HuH-7.5 (cell line): ENCODE measurements at regions not wholly inside any gene's neighbourhood (a gene's known extent, or its start where the extent isn't known, plus 50 kb on each side); places are given as distances from the start of the nearest gene placed in this dataset.
"Not testable (repeated sequence)": the region's sequence is repeated elsewhere in the genome, so short reads cannot be mapped to it uniquely, and the experiment has no call there.

Source experiments
- DNase-seq: peaks from one replicate; pipeline ENCODE4 v3.0.0; 2011; ENCODE audit warnings: low spot score

DNA sequence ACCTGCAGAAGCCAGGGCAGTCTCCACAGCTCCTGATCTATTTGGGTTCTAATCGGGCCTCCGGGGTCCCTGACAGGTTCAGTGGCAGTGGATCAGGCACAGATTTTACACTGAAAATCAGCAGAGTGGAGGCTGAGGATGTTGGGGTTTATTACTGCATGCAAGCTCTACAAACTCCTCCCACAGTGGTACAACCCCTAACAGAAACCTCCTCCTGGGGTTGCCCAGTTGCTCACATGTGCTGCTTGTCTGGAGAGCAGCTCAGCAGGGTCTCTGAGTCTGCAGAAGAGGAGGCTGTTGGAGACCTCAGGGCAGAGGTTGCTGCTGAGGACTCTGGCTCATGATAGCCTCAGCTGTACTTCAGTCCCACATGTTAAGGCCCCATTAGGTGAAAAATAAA is 1269.1 kb downstream of the RPIA start:
- not testable (repeated sequence) for DNase-seq

GRCh38 chr2:89968567-89968966 is 1277.1 kb downstream of the RPIA start:
- DNase-seq = not testable (repeated sequence)

DNA sequence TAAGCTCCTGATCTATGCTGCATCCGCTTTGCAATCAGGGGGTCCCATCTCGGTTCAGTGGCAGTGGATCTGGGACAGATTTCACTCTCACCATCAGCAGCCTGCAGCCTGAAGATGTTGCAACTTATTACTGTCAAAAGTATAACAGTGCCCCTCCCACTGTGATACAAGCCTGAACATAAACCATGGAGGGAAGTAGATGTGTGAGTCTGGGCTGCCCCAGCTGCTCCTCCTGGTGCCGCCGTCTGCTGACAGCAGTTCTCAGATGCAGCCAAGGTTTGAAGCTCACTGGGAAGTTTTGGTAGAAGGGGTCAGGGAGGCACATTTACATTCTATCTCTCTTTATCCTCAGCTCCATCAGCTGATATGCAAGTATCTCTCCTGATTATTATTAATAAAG is 1277.7 kb downstream of the RPIA start:
- not testable (repeated sequence) for DNase-seq

GRCh38 chr2:89973849-89974248 is 1282.4 kb downstream of the RPIA start:
- not testable (repeated sequence) for DNase-seq

GRCh38 chr2:89979826-89980537 is 1288.5 kb downstream of the RPIA start:
- not testable (repeated sequence) for DNase-seq

DNA sequence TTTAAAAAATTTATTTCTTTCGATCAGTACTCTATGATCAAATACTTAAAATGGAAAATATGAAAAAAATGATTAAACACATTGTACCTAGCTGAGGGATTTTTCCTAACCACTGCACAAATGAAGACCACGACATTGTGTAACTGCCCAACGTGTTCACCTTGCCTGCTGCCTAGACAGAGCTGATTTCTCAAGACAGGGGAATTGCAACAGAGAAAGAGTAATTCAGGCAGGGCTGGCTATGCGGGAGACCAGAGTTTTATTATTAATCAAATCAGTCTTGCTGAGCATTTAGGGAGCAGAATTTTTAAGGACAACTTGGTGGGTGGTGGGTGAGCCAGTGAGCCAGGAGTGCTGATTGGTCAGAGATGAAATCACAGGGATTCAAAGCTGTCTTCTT is 1290.8 kb downstream of the RPIA start:
- not testable (repeated sequence) for DNase-seq

GRCh38 chr2:89985650-89986049 is 1294.2 kb downstream of the RPIA start:
- DNase-seq = not testable (repeated sequence)

DNA sequence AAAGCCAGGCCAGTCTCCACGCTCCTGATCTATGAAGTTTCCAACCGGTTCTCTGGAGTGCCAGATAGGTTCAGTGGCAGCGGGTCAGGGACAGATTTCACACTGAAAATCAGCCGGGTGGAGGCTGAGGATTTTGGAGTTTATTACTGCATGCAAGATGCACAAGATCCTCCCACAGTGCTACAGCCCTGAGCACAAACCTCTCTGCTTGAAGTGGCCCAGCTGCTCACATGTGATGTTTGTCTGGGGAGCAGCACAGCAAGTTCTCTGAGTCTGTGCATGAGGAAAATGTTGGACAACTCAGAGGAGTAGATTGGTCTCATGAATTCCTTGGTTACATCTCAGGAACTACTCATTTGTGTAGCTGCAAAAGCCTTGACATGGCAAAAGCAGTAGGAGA is 1295.1 kb downstream of the RPIA start:
- not testable (repeated sequence) for DNase-seq

DNA sequence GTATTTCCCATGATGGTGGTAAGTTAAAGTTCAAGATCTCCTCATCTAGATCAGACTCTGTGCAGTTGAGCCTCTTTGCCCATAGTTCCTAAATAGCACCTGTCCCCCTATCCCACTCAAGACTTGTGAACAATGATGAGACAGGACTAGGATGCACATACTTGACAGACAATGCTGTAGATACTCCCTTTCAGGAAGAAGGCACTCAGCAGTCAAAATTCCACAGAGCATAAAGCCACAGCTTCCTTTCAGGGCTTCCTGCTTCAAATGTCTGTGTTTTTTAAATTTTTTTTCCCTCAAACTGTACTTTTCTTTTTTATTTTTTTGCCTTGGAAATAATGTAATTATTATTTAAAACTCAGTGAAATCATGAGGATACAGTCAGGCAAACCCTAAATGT is 1305.3 kb downstream of the RPIA start:
- not testable (repeated sequence) for DNase-seq

DNA sequence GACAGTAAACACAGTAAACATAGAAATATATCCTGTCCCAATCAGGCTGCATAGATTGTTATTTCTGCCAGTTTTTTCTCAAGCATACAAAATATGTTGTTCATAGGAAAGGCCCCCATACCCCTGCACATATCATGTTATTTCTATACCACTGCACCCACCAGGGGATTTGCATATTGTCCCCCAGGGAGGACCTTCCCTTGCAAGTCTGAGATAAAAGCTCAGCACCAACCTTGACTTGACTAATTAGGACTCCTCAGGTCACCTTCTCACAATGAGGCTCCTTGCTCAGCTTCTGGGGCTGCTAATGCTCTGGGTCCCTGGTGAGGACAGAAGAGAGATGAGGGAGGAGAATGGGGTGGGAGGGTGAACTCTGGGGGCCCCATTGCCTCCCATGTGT is 1313.1 kb downstream of the RPIA start:
- DNase-seq = not testable (repeated sequence)

- not testable (repeated sequence) for DNase-seq
Observed at GRCh38 chr2:90010442-90011100, 1319.1 kb downstream of the RPIA start.

DNA sequence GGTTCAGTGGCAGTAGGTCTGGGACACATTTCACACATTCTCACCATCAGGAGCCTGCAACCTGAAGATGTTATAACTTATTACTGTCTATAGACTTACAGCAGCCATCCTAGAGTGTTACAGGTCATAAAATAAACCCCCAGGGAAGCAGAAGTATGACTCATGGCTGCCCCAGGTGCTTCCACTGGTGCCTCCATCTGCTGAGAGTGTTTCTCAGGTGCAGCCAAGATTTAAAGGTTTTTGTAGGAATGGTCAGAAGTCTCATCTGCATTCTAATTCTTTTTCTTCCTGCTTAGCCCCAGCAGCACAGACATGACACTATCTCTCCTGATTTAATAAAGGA is 1319.6 kb downstream of the RPIA start:
- DNase-seq = not testable (repeated sequence)

- DNase-seq = not testable (repeated sequence)
Observed at GRCh38 chr2:90019908-90020307, 1328.4 kb downstream of the RPIA start.

DNA sequence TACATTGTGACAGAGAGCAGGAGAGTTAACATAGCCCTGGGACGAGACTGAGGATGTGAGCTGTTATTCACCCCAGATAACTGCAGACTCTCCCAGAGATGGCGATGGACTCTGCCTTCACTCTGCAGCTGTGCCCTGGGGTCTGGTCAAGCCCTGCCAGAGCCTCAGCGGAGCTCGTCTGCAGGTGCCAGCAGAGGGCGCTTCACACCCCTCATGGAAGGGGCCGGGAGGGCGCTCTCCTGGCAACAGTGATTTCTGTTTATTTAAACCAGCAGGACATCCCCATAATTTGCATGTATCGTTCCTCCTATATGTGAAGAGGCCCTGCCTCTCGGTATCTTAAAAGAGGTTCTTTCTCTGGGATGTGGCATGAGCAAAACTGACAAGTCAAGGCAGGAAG is 1329.8 kb downstream of the RPIA start:
- DNase-seq = not testable (repeated sequence)

- not testable (repeated sequence) for DNase-seq
Observed at GRCh38 chr2:90027231-90027643, 1335.8 kb downstream of the RPIA start.

- DNase-seq = not testable (repeated sequence)
Observed at GRCh38 chr2:90028381-90029079, 1337.1 kb downstream of the RPIA start.

DNA sequence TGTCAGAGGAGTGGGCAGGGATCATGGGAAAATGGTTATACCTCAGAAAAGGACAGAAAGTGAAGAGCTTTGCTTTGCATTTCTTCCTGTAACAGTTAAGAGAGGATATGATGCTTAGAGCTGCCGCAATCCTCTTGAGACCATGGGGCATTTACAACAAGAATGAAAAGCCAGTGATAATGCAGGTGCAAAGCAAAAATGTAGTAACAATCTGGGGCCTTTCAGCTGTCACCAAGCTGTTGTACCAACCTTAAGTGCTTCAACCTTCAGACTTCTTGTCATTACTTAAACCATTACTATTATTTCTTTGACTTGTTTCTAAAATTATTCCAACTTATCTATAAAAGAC is 1337.6 kb downstream of the RPIA start:
- not testable (repeated sequence) for DNase-seq

DNA sequence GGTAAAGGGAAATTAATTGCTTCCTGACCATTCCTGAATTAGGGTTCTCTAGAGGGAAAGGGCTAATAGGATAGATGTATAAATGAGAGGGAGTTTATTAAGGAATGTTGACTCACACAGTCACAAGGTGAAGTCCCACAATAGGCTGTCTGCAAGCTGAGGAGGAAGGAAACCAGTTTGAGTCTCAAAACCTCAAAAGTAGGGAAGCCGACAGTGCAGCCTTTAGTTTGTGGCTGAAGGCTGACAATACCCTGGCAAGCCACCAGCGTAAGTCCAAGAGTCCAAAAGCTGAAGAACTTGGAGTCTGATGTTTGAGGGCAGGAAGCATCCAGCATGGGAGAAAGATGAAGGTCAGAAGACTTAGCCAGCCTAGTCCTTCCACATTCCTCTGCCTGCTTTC is 1340.8 kb downstream of the RPIA start:
- not testable (repeated sequence) for DNase-seq

DNA sequence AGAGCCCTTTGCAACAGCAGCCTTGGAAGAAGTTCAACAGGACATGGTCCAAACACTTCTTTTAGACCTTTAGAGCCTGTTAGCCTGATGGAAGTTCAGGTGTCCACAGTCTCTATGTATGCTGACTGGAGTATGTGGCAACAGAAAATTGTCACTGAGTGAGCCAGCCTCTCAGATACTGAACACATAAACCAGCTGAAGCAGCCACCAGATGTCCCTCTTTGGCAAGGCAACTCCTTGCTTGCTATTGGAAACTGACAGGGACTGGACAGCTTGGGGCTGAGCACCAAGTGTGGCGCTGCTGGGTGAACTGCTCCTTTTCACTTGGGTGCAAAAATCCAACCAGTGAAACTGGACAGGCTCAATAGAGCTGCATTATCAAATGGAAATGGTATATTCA is 1344.9 kb downstream of the RPIA start:
- DNase-seq = not testable (repeated sequence)

- not testable (repeated sequence) for DNase-seq
Observed at GRCh38 chr2:90039093-90039492, 1347.6 kb downstream of the RPIA start.

DNA sequence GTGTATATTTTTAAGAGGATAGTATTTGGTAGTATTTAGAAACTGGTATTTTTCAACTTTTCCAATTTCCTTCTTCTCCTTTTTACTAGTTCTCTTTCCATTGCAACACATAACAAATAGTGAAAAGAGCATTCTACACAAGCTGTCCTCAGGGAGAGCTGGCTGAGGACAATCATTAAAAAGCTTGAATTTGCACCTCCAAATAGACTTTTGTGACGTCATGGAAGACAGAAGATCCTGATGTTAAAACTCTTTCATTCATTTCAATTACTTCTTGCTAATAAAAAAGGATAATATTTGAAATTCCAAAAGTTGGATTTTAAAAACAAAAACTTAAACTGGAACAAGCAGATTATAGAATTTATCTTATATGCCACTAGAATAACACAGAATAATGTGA is 1356.3 kb downstream of the RPIA start:
- DNase-seq = not testable (repeated sequence)

DNA sequence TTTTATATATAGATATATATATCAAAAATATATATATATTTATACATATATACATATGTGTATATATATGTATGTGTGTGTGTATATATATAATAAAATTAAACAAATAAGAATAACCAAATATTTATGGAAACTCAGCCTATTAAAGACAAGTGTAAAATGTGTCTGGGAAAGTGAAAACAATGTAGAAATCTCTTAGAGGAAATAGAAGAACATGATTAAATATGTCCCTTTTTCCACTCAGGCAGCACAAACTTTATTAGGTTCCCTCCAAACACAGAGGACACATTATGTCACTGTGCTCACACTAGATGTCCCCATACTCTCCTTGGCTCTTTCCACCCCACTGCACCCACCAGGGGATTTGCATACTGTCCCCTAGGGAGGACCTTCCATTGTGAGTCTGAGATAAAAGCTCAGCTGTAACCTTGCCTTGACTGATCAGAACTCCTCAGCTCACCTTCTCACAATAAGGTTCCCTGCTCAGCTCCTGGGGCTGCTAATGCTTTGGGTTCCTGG is 1360.7 kb downstream of the RPIA start:
- not testable (repeated sequence) for DNase-seq
